Left lung (tissue), 4 donors: ENCODE measurements at regions not wholly inside any gene's neighbourhood (a gene's known extent, or its start where the extent isn't known, plus 50 kb on each side); places are given as distances from the start of the nearest gene placed in this dataset.

Source experiments
- ATAC-seq: fragments of 200-7000 bp; cut with Tn5 transposase; one replicate; pipeline ENCODE4 v1.9.1; 2020; ENCODE audit warnings: moderate library complexity
- DNase-seq, 4 donors: peaks; one replicate each; pipeline ENCODE4 v3.0.0-alpha.2; 2013 to 2020
- H3K27ac ChIP-seq, 2 donors: fragments of 200-600 bp; sonication (generic) in 1 of 2; one replicate each; pipeline versions ENCODE4 v1.5.0 to v1.8.0; 2020 to 2021
- H3K27me3 ChIP-seq, 2 donors: fragments of 200-600 bp; sonication (generic) in 1 of 2; one replicate each; pipeline versions ENCODE4 v1.5.0 to v1.8.0; 2020 to 2021
- H3K36me3 ChIP-seq, 2 donors: fragments of 200-600 bp; sonication (generic) in 1 of 2; one replicate each; pipeline versions ENCODE4 v1.5.0 to v1.8.0; 2020 to 2021
- H3K4me1 ChIP-seq, 2 donors: fragments of 200-600 bp; one replicate each; pipeline ENCODE4 v1.8.0; 2021
- H3K4me3 ChIP-seq, 2 donors: fragments of 200-600 bp; sonication (generic) in 1 of 2; one replicate each; pipeline versions ENCODE4 v1.5.0 to v1.8.0; 2020 to 2021; ENCODE audit warnings: mild to moderate bottlenecking in 1 of 2
- H3K9me3 ChIP-seq, 2 donors: fragments of 200-600 bp; sonication (generic) in 1 of 2; one replicate each; pipeline versions ENCODE4 v1.5.0 to v1.8.0; 2020 to 2021
- intact Hi-C, 2 donors: fragments of 100-400 bp; cut with DNase I; formaldehyde crosslinking; loops; one replicate each; pipeline versions ENCODE4 v1.11.2 to v1.14.2; 2022
- TF ChIP-seq, protein P1 (sequence below), 2 donors: fragments of 200-600 bp; sonication (generic) in 1 of 2; IDR thresholded peaks; one replicate each; pipeline versions ENCODE4 v1.5.0 to v1.8.0; 2021; ENCODE audit warnings: antibody characterized with exemption in 2 of 2
- donor health status: DM: no; HTN: yes; CAD: no.
- donor health status: DM: no; HTN: no; CAD: no.

DNA sequence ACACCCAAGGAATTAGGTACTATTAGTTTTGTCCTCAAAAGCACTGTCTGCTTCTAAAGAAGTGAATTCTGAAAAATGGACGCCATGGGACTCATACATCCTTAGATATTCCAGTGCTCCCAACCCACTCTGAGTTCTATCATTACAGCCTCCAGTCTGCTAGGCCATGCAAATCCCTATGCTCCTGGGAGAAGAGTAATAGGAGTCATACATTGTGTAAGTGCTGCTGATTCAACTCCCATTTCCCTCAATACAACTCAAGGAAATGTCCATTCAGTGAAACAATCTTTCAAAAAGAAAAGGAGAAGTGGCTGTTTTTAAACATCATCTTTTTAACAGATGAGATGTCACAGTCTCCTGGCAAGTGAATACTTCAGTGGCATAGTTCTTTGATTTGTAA lies 590.2 kb upstream of the LRRC4C start:
- DNase-seq (no peak), ATAC-seq (no peak)
- Histone ChIP-seq H3K4me3 (no peak overlapping the region), H3K4me1 (no peaks in the 10 kb centered on the region), H3K27ac (no peak overlapping the region), H3K27me3 (no peaks in the 10 kb centered on the region), H3K9me3 (peaks cover 0 to 7% of the 10 kb centered on the region in 2 donors), H3K36me3 (no peaks in the 10 kb centered on the region)
- intact Hi-C loops, result no loop called here
- TF ChIP-seq, protein P1, sequence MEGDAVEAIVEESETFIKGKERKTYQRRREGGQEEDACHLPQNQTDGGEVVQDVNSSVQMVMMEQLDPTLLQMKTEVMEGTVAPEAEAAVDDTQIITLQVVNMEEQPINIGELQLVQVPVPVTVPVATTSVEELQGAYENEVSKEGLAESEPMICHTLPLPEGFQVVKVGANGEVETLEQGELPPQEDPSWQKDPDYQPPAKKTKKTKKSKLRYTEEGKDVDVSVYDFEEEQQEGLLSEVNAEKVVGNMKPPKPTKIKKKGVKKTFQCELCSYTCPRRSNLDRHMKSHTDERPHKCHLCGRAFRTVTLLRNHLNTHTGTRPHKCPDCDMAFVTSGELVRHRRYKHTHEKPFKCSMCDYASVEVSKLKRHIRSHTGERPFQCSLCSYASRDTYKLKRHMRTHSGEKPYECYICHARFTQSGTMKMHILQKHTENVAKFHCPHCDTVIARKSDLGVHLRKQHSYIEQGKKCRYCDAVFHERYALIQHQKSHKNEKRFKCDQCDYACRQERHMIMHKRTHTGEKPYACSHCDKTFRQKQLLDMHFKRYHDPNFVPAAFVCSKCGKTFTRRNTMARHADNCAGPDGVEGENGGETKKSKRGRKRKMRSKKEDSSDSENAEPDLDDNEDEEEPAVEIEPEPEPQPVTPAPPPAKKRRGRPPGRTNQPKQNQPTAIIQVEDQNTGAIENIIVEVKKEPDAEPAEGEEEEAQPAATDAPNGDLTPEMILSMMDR (IDR thresholded peaks at IDR 0.05), result no peak

DNA sequence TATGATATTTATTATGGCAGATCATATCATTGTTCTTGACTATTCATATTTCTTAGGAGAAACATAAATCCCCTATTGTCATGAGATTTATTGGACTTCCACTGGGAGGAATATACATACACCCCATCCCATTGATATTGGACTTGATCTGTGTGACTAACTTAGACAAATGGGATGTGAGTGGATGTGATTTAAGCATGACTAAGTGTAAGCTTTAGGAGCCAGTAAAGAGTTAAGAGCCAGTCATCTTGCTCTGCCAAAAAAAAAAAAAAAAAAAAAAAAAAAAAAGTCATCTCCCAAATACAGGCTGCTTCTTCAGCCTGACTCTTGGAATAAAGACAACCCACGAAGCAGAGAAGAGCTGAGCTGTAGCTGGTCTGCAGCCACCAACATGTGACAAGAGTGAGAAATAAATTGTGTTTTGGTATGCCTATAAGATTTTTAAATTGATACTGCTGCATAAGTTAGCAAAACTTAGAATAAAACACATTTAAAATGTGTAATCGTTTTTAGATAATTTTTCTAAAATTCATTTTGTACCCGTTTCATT lies 595.0 kb upstream of the LRRC4C start:
- DNase-seq (no peak), ATAC-seq (no peak)
- Histone ChIP-seq H3K9me3 (no peaks in the 10 kb centered on the region), H3K27me3 (no peaks in the 10 kb centered on the region), H3K4me1 (no peaks in the 10 kb centered on the region), H3K27ac (no peak overlapping the region), H3K36me3 (no peaks in the 10 kb centered on the region), H3K4me3 (no peak overlapping the region)
- intact Hi-C loops, result no loop called here
- TF ChIP-seq, protein P1 (IDR thresholded peaks at IDR 0.05), result no peak

DNA sequence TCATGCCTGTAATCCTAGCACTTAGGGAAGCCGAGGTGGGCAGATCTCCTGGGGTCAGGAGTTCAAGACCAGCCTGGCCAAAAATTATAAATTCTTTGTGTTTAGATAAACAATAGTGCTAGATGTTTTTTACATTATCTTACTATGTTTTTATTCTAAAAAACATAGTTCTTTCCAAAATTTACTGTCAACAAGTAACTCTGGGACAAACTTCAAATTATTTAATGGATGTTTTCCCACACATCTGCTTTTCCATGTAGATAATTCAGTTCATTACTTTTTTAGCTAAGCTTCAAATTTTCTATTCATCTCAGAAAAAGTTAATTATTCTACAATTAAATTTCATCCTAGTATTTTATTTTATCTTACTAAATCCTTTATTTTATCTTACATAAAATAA lies 596.2 kb upstream of the LRRC4C start:
- intact Hi-C loops, result no loop called here
- ATAC-seq, result no peak
- TF ChIP-seq, protein P1 (IDR thresholded peaks at IDR 0.05), result no peak

DNA sequence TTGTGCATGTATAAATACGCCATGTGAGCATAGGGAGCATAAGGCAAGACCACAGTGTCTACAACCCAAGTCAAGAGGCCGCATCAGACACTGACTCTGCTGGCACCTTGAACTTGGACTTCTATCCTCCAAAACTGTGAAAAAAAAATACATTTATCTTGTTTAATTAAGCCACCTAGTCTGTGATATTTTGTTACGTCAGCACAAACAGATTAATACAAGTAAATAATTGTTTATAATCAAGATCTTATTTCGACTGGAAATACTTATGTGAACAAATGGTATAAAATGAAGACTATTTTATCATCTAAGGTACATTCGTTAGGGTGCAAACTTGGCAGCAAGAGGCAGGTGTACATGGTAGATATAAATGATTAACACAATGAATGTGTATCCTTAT lies 599.3 kb upstream of the LRRC4C start:
- Histone ChIP-seq H3K9me3 (no peaks in the 10 kb centered on the region), H3K36me3 (no peaks in the 10 kb centered on the region), H3K4me1 (no peaks in the 10 kb centered on the region), H3K27ac (no peak overlapping the region), H3K4me3 (no peak overlapping the region), H3K27me3 (no peaks in the 10 kb centered on the region)
- no peak for ATAC-seq
- intact Hi-C loops, result no loop called here
- no peak for DNase-seq
- TF ChIP-seq, protein P1 (IDR thresholded peaks at IDR 0.05), result no peak

More for the DNA sequence above, 596.2 kb upstream of the LRRC4C start:
- H3K27ac ChIP-seq, result no peak overlapping the region
- H3K4me3 ChIP-seq, result no peak overlapping the region
- H3K27me3 ChIP-seq, result no peaks in the 10 kb centered on the region
- no peaks in the 10 kb centered on the region for H3K36me3 ChIP-seq
- H3K9me3 ChIP-seq, result no peaks in the 10 kb centered on the region
- no peak for DNase-seq
- H3K4me1 ChIP-seq, result no peaks in the 10 kb centered on the region

DNA sequence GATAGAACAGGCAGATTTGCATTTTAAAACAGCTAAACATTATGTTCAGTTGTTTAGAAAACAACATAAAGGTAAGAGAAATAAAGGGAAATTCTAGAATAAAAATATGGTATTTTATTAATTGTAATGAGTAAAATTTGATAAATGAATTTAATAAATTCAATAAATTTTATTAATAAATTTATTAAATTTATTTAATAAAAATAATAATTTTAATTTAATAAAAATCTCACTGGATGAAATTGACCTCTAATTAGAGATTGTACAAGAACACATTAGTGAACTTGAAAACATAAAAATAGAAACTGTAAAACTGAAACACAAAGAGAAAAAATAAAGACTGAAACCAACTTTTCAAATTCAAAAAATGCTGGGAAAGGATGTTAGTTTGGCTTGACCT lies 605.7 kb upstream of the LRRC4C start:
- Histone ChIP-seq H3K27me3 (no peaks in the 10 kb centered on the region), H3K4me3 (no peak overlapping the region), H3K9me3 (no peaks in the 10 kb centered on the region), H3K36me3 (no peaks in the 10 kb centered on the region), H3K27ac (no peak overlapping the region), H3K4me1 (no peaks in the 10 kb centered on the region)
- DNase-seq (no peak), ATAC-seq (no peak)
- intact Hi-C loops, result no loop called here
- TF ChIP-seq, protein P1 (IDR thresholded peaks at IDR 0.05), result no peak
